Psoas muscle (tissue), 7 donors: ENCODE measurements at regions not wholly inside any gene's neighbourhood (a gene's known extent, or its start where the extent isn't known, plus 50 kb on each side); places are given as distances from the start of the nearest gene placed in this dataset.
"Not testable (repeated sequence)": the region's sequence is repeated elsewhere in the genome, so short reads cannot be mapped to it uniquely, and the experiment has no call there.

Experiments
- ATAC-seq, 4 donors: fragments of 200-7000 bp; cut with Tn5 transposase; one replicate each; pipeline ENCODE4 v1.9.1; 2020; ENCODE audit warnings: moderate library complexity in 3 of 4, mild to moderate bottlenecking in 2 of 4
- DNase-seq, 2 donors: peaks; one replicate each; pipeline ENCODE4 v3.0.0-alpha.2; 2020
- H3K27ac ChIP-seq: fragments of 200-600 bp; one replicate; pipeline ENCODE4 v1.8.0; 2022
- H3K27me3 ChIP-seq, 3 donors: fragments of 200-600 bp in 1 of 3; one replicate each; pipeline versions ENCODE4 v1.6.1 to v1.8.0; 2013 to 2022; ENCODE audit warnings: low read length in 2 of 3, mild to moderate bottlenecking in 2 of 3, moderate library complexity in 1 of 3; ENCODE audit not compliant: insufficient read depth in 3 of 3
- H3K36me3 ChIP-seq, 2 donors: fragments of 200-600 bp in 1 of 2; one replicate each; pipeline versions ENCODE4 v1.6.1 to v1.8.0; 2013 to 2022; ENCODE audit warnings: low read depth in 1 of 2, mild to moderate bottlenecking in 1 of 2, moderate library complexity in 1 of 2; ENCODE audit not compliant: insufficient read depth in 1 of 2
- H3K4me1 ChIP-seq: fragments of 200-600 bp; one replicate; pipeline ENCODE4 v1.8.0; 2022
- H3K4me3 ChIP-seq: fragments of 200-600 bp; one replicate; pipeline ENCODE4 v1.8.0; 2022; ENCODE audit warnings: mild to moderate bottlenecking
- H3K9me3 ChIP-seq: fragments of 200-600 bp; one replicate; pipeline ENCODE4 v1.8.0; 2022
- CTCF ChIP-seq: fragments of 200-600 bp; IDR thresholded peaks from one replicate; pipeline ENCODE4 v1.8.0; 2022; ENCODE audit warnings: antibody characterized with exemption
- WGBS, 3 donors: extraction: QIAGEN DNeasy Blood & Tissue Kit; methylation state at CpG; one replicate each; pipeline versions ENCODE4 v1.1.6 to v1.1.7; 2013; 5-methylcytosine and 5-hydroxymethylcytosine counted together
- intact Hi-C, 2 donors: fragments of 100-400 bp; cut with DNase I; formaldehyde crosslinking; loops; one replicate each; pipeline versions ENCODE4 v1.11.0 to v1.14.2; 2022
- donor health status: healthy with polysubstance abuse.
- donor health status: DM: no; HTN: no; CAD: no; lungs with moderate emphysema.
- donor health status: Bipolar disorder and iron deficiency.
- donor health status: healthy.
- donor health status: DM: yes; HTN: yes; CAD: no.
- donor health status: DM: no; HTN: no; CAD: no.
- donor health status: DM: yes; HTN: yes; CAD: no.

DNA sequence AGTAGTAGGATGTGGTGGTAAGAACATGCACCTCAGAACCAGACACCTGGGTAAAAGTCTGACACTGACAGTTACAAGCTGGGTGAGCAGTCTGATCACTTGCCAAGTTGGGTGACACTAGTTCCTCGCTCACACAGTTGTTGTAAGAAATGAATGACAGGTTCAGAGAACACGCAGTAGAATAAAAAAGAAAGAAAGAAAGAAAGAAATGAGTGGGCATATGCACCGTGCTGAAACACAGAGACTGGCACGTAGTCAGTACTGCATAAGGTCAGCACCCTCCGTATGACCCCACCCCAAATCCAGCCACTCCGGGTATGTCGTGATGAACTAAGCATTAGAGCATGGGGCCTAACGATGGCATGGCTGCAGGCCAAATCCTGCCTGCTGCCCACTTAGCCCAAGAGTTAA is 90.6 kb downstream of the GLUL start:
- Histone ChIP-seq H3K4me3 (no peak overlapping the region), H3K27ac (no peak overlapping the region), H3K36me3 (no peaks in the 10 kb centered on the region), H3K4me1 (peaks cover 16% of the 10 kb centered on the region), H3K9me3 (no peaks in the 10 kb centered on the region), H3K27me3 (no peaks in the 10 kb centered on the region)
- intact Hi-C loops: loop anchor here in 1 of 2 donors (5.0 kb wide), 1 partner anchor 96 kb away; no protein-coding TSS in a partner anchor
- WGBS, 3 donors: 51 to 67% (median 62%) methylated on average over 8 of the region's 8 CpGs
- DNase-seq: no peak
- no peak for TF ChIP-seq CTCF
- ATAC-seq: peak in 2 of 4 donors; percentile 37 to 67

- WGBS, 3 donors: 55 to 62% (median 55%) methylated on average over 3 of the region's 3 CpGs
- H3K9me3 ChIP-seq: no peaks in the 10 kb centered on the region
- no peaks in the 10 kb centered on the region for H3K36me3 ChIP-seq
- no peak for TF ChIP-seq CTCF
- H3K27me3 ChIP-seq: no peaks in the 10 kb centered on the region
- intact Hi-C loops: loop anchor here in 1 of 2 donors (5.0 kb wide), 1 partner anchor 97 kb away; no protein-coding TSS in a partner anchor
- H3K4me3 ChIP-seq: no peak overlapping the region
- ATAC-seq: peak; percentile 49 to 56 (median 52)
- no peak overlapping the region for H3K27ac ChIP-seq
- peaks cover 16% of the 10 kb centered on the region for H3K4me1 ChIP-seq
- peak; percentile 33 to 72 for DNase-seq
Measured at GRCh38 chr1:182299728-182300616, 91.6 kb downstream of the GLUL start.

DNA sequence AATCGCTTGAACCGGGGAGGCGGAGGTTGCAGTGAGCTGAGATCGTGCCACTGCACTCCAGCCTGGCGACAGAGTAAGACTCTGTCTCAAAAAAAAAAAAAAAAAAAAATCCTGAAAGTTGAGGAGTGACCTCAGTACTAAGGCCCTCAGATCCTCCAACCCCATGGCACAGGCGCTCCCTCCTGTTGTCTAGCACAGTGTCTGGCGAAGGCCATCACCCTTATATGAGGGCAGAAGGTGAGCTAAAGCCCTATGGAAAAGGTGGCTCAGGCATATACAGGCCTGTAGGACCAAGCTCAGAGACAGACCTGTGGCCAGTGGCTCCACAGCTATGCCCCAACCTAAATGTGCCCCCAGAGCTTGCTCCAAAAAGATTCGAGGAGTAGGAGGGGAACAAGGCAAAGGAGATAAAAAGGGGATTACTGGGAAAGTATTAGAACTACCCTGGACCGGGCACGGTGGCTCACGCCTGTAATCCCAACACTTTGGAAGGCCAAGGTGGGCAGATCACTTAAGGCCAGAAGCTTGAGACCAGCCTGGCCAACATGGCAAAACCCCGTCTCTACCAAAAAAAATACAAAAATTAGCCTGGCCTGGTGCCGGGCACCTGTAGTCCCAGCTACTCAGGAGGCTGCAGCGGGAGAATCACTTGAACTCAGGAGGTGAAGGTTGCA is 92.4 kb downstream of the GLUL start:
- H3K9me3 ChIP-seq, DNase-seq, H3K4me3 ChIP-seq, ATAC-seq, H3K27ac ChIP-seq, H3K36me3 ChIP-seq, intact Hi-C loops, H3K27me3 ChIP-seq: not testable (repeated sequence)
- WGBS, 3 donors: 83 to 92% (median 86%) methylated on average over 14 of the region's 14 CpGs
- peaks cover 10% of the 10 kb centered on the region for H3K4me1 ChIP-seq

DNA sequence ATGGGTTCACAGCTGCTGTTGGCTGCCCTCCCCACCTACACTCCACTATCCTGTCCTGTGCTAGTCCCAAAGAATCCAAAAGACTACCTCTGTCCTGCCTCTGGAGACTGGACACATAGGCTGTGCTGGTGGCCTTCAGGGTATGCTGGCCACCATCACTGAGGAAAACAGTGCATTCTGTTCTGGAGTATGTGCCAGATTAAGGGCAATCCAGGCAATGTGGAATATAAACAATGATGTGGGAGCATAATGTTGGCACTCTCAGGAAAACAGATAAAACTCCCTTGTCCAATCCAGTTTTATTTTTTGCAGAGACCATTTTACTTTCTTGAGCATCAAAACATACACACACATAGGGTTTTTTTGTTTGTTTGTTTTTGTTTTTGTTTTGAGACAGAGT is 94.3 kb downstream of the GLUL start:
- intact Hi-C loops: no loop called here
- H3K27me3 ChIP-seq: no peaks in the 10 kb centered on the region
- H3K4me3 ChIP-seq: no peak overlapping the region
- no peak for TF ChIP-seq CTCF
- H3K4me1 ChIP-seq: peaks cover 20% of the 10 kb centered on the region
- no peaks in the 10 kb centered on the region for H3K9me3 ChIP-seq
- ATAC-seq (no peak), DNase-seq (no peak)
- H3K36me3 ChIP-seq: no peaks in the 10 kb centered on the region
- H3K27ac ChIP-seq: no peak overlapping the region

DNA sequence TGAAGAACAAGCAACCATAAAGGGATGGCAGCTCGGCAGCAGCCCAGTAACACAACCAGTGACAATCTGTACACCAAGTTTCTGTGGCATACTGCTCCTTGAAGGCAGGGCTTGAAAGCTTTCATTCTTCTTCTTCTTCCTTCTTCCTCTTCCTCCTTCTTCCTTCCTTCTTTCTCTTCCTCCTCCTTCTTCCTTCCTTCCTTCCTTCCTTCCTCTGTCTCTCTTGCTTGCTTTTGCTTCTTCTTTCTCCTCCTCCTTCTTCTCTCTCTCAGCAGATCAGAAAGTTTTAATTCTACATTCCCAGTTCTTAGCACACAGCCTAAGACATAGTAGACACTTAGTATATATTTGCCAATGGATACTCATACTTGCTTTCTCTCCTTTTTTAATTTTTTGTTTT is 95.9 kb downstream of the GLUL start:
- WGBS, 3 donors: 89 to 91% (median 89%) methylated on average over 1 of the region's 1 CpG
- no peak for TF ChIP-seq CTCF
- intact Hi-C loops: no loop called here

More for the DNA sequence above, 95.9 kb downstream of the GLUL start:
- DNase-seq (no peak), ATAC-seq (no peak)
- Histone ChIP-seq H3K27me3 (no peaks in the 10 kb centered on the region), H3K9me3 (no peaks in the 10 kb centered on the region), H3K36me3 (no peaks in the 10 kb centered on the region), H3K4me1 (peaks cover 33% of the 10 kb centered on the region), H3K4me3 (no peak overlapping the region), H3K27ac (no peak overlapping the region)
